Spleen (tissue), 3 donors: ENCODE measurements at regions not wholly inside any gene's neighbourhood (a gene's known extent, or its start where the extent isn't known, plus 50 kb on each side); places are given as distances from the start of the nearest gene placed in this dataset.

Experiments used
- POLR2A ChIP-seq, 3 donors: fragments of 450-650 bp; IDR thresholded peaks; one replicate each; pipeline ENCODE4 v1.5.1; 2017; ENCODE audit warnings: antibody characterized with exemption in 3 of 3, mild to moderate bottlenecking in 1 of 3
- POLR2AphosphoS5 ChIP-seq, 3 donors: sonication (generic); formaldehyde crosslinking; IDR thresholded peaks; one replicate each; pipeline ENCODE4 v1.5.1; 2017; ENCODE audit warnings: antibody characterized with exemption in 3 of 3

DNA sequence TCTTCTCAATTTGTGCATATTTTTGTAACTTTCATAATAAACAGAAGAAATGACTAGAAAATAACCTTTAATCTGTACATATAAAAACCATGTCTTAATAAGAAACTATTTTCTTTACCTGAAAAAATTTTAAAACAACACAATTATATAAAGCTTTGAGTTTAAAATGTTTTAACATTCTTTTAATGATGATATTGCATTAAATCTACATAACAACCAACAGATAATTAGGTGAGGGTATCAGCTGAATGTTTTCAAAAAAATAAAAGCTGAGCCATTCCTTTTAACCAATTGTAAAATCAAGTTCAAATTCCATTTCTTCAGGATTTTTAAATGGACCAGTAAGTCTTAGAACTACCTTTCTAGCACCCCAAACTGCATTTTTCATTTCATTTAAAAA, 1185.0 kb upstream of the CITED2 start:
- no peak for TF ChIP-seq POLR2A (IDR thresholded peaks at IDR 0.05)
- no peak for TF ChIP-seq POLR2AphosphoS5 (IDR thresholded peaks at IDR 0.05)
